Vagina (tissue), 2 donors: ENCODE measurements at regions not wholly inside any gene's neighbourhood (a gene's known extent, or its start where the extent isn't known, plus 50 kb on each side); places are given as distances from the start of the nearest gene placed in this dataset.

Experiments
- POLR2AphosphoS5 ChIP-seq, 2 donors: sonication (generic); formaldehyde crosslinking; IDR thresholded peaks; one replicate each; pipeline ENCODE4 v1.9.0; 2017; ENCODE audit warnings: antibody characterized with exemption in 2 of 2, mild to moderate bottlenecking in 2 of 2, low read depth in 1 of 2; ENCODE audit not compliant: insufficient read depth in 1 of 2
- TF ChIP-seq, protein P1 (sequence below), 3 experiments: fragments of 450-650 bp in 2 of 3; fragments of 200-600 bp in 1 of 3; sonication (generic) in 1 of 3; IDR thresholded peaks; one replicate each; pipeline ENCODE4 v1.5.1; 2017 to 2019; ENCODE audit warnings: antibody characterized with exemption in 3 of 3, mild to moderate bottlenecking in 2 of 3, moderate library complexity in 2 of 3

DNA sequence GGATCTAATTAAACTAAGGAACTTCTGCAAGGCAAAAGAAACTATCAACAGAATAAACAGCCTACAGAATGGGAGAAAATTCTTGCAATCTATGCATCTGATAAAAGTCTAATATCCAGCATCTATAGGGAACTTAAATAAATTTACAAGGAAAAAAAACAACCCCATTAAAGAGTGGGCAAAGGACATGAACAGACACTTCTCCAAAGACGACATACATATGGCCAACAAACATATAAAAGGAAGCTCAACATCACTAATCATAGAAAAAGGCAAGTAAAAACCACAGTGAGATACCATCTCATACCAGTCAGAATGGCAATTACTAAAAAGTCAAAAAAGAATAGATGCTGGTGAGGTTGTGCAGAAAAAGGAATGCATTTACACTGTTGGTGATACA is 134.8 kb upstream of the PAQR3 start:
- TF ChIP-seq, protein P1, sequence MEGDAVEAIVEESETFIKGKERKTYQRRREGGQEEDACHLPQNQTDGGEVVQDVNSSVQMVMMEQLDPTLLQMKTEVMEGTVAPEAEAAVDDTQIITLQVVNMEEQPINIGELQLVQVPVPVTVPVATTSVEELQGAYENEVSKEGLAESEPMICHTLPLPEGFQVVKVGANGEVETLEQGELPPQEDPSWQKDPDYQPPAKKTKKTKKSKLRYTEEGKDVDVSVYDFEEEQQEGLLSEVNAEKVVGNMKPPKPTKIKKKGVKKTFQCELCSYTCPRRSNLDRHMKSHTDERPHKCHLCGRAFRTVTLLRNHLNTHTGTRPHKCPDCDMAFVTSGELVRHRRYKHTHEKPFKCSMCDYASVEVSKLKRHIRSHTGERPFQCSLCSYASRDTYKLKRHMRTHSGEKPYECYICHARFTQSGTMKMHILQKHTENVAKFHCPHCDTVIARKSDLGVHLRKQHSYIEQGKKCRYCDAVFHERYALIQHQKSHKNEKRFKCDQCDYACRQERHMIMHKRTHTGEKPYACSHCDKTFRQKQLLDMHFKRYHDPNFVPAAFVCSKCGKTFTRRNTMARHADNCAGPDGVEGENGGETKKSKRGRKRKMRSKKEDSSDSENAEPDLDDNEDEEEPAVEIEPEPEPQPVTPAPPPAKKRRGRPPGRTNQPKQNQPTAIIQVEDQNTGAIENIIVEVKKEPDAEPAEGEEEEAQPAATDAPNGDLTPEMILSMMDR (IDR thresholded peaks at IDR 0.05) = no peak
- no peak for TF ChIP-seq POLR2AphosphoS5 (IDR thresholded peaks at IDR 0.05; ENCODE audit: insufficient read depth in 1 of 2, low read depth in 1 of 2)
